DOHH2 (cell line): ENCODE measurements at regions not wholly inside any gene's neighbourhood (a gene's known extent, or its start where the extent isn't known, plus 50 kb on each side); places are given as distances from the start of the nearest gene placed in this dataset.

Experiments used
- H3F3A ChIP-seq: fragments of 200-600 bp; sonication (generic), shearing (Covaris generic); 2 replicates; pipeline ENCODE4 v1.6.0; 2016; ENCODE audit warnings: antibody characterized with exemption, mild to moderate bottlenecking; ENCODE audit not compliant: control insufficient read depth, insufficient read depth
- H3K27ac ChIP-seq: fragments of 200-600 bp; sonication (generic); 2 replicates; pipeline ENCODE4 v1.5.1; 2014; ENCODE audit warnings: low read depth, mild to moderate bottlenecking, low read length, moderate library complexity
- H3K27me3 ChIP-seq: fragments of 200-600 bp; sonication (generic); 2 replicates; pipeline ENCODE4 v1.6.1; 2014; ENCODE audit warnings: mild to moderate bottlenecking, low read length, mixed read lengths; ENCODE audit not compliant: control insufficient read depth
- H3K36me3 ChIP-seq: fragments of 200-600 bp; sonication (generic); 2 replicates; pipeline ENCODE4 v1.6.1; 2014; ENCODE audit warnings: mild to moderate bottlenecking, low read length, moderate library complexity, mixed read lengths; ENCODE audit not compliant: control insufficient read depth
- H3K4me1 ChIP-seq: fragments of 200-600 bp; sonication (generic); 2 replicates; pipeline ENCODE4 v1.6.1; 2014; ENCODE audit warnings: mild to moderate bottlenecking, low read length, mixed read lengths; ENCODE audit not compliant: control insufficient read depth
- H3K4me2 ChIP-seq: fragments of 200-600 bp; sonication (generic); 2 replicates; pipeline ENCODE4 v1.6.0; 2014; ENCODE audit warnings: mild to moderate bottlenecking, low read length, moderate library complexity
- H3K4me3 ChIP-seq: fragments of 200-600 bp; sonication (generic); 2 replicates; pipeline ENCODE4 v1.5.1; 2014; ENCODE audit warnings: mild to moderate bottlenecking, low read length, mixed read lengths
- H3K79me2 ChIP-seq: fragments of 200-600 bp; sonication (generic); 2 replicates; pipeline ENCODE4 v1.6.1; 2014; ENCODE audit warnings: mild to moderate bottlenecking, low read length, mixed read lengths; ENCODE audit not compliant: control insufficient read depth
- H3K9me2 ChIP-seq: fragments of 200-600 bp; sonication (generic); replicated peaks from 2 replicates; pipeline ENCODE4 v1.6.1; 2014; ENCODE audit warnings: mild to moderate bottlenecking, low read length, mixed read lengths; ENCODE audit not compliant: control insufficient read depth
- H3K9me3 ChIP-seq: fragments of 200-600 bp; sonication (generic); 2 replicates; pipeline ENCODE4 v1.6.1; 2014; ENCODE audit warnings: antibody characterized with exemption, low read length, mixed read lengths; ENCODE audit not compliant: control insufficient read depth, insufficient read depth
- H4K20me1 ChIP-seq: fragments of 200-600 bp; sonication (generic); 2 replicates; pipeline ENCODE4 v1.6.0; 2014; ENCODE audit warnings: low read depth, mild to moderate bottlenecking, antibody characterized with exemption, low read length, moderate library complexity; ENCODE audit not compliant: control insufficient read depth, insufficient read depth
- CTCF ChIP-seq: fragments of 200-600 bp; sonication (generic); IDR thresholded peaks from one replicate; pipeline ENCODE4 v1.5.1; 2014; ENCODE audit warnings: antibody characterized with exemption, mild to moderate bottlenecking, low read depth, low read length; ENCODE audit not compliant: poor library complexity, severe bottlenecking
- EZH2phosphoT487 ChIP-seq: fragments of 200-600 bp; sonication (generic); IDR thresholded peaks from 2 replicates; pipeline ENCODE4 v1.6.1; 2017; ENCODE audit warnings: borderline replicate concordance, mild to moderate bottlenecking, antibody characterized with exemption, low read length, moderate library complexity, mixed read lengths

- no peaks in the 10 kb centered on the region for H3K9me2 ChIP-seq
- H3K4me3 ChIP-seq = no peak overlapping the region
- TF ChIP-seq CTCF = no peak
- TF ChIP-seq EZH2phosphoT487 = no peak
- no peaks in the 10 kb centered on the region for H3K79me2 ChIP-seq
- H4K20me1 ChIP-seq = no peaks in the 10 kb centered on the region
- H3K27ac ChIP-seq = no peak overlapping the region
- H3F3A ChIP-seq = no peaks in the 10 kb centered on the region
- H3K4me1 ChIP-seq = peaks cover 24% of the 10 kb centered on the region
- H3K27me3 ChIP-seq = no peaks in the 10 kb centered on the region
- H3K36me3 ChIP-seq = no peaks in the 10 kb centered on the region
- no peak overlapping the region for H3K4me2 ChIP-seq
- H3K9me3 ChIP-seq = no peaks in the 10 kb centered on the region
Observed at GRCh38 chr7:155213385-155213784, 84.3 kb upstream of the INSIG1 start.

- Histone ChIP-seq H3F3A (no peaks in the 10 kb centered on the region), H3K79me2 (no peaks in the 10 kb centered on the region), H4K20me1 (no peaks in the 10 kb centered on the region), H3K4me2 (no peak overlapping the region), H3K27me3 (no peaks in the 10 kb centered on the region), H3K4me3 (no peak overlapping the region), H3K27ac (no peak overlapping the region), H3K36me3 (no peaks in the 10 kb centered on the region), H3K4me1 (peaks cover 26% of the 10 kb centered on the region), H3K9me3 (no peaks in the 10 kb centered on the region), H3K9me2 (no peaks in the 10 kb centered on the region)
- TF ChIP-seq EZH2phosphoT487 (no peak), CTCF (no peak)
Observed at GRCh38 chr7:155213955-155214740, 83.5 kb upstream of the INSIG1 start.

- no peaks in the 10 kb centered on the region for H3K36me3 ChIP-seq
- no peak overlapping the region for H3K27ac ChIP-seq
- H3K27me3 ChIP-seq = no peaks in the 10 kb centered on the region
- H3K4me1 ChIP-seq = peaks cover 16% of the 10 kb centered on the region
- no peaks in the 10 kb centered on the region for H3K79me2 ChIP-seq
- TF ChIP-seq CTCF (no peak), EZH2phosphoT487 (no peak)
- H3K4me3 ChIP-seq = no peak overlapping the region
- H3F3A ChIP-seq = no peaks in the 10 kb centered on the region
- no peak overlapping the region for H3K4me2 ChIP-seq
- H3K9me2 ChIP-seq = no peaks in the 10 kb centered on the region
- no peaks in the 10 kb centered on the region for H3K9me3 ChIP-seq
- no peaks in the 10 kb centered on the region for H4K20me1 ChIP-seq
Observed at GRCh38 chr7:155215576-155216325, 81.9 kb upstream of the INSIG1 start.
